ENCODE measurements at regions not wholly inside any gene's neighbourhood (a gene's known extent, or its start where the extent isn't known, plus 50 kb on each side); places are given as distances from the start of the nearest gene placed in this dataset.

DNA sequence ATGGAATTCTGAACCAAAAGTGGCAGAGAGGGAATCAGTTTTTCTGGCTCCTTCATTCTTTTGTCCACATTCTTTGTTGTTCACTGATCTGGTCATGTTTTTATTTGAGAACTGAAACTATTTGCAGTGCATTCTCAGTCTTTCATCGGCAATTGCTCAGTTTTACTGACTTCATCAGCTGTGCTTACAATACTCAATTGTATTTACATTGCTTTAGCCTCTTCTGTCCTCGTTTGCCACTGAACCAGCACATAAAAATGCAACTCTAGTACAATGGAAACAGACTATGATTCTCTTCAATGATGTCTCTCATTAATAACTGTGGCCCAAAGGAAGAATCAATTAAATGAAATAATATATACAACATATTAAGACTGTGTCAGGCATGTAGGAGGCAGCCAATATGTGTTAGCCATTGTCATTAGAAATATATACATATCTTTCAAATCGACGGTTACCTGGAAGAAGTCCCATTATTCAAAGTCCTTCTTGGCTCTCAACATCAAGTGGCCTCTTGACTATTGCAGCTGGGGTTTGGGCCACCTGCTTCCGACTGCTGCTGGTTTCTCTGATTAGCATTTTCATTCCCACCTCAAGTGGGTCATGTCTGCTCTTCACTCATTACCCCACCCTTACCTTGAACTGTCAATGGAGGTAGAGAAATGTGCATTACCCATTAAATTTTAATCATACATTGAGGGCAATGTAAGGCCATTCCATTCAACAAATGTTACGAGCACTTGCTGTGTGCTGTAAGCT, 600.1 kb downstream of the INSC start:
- ChIA-PET POLR2A (no interaction called here), CTCF (ENCODE audit: low intra/inter-chr PET ratio) (no interaction called here)
- Histone ChIP-seq H3K9me1 (ENCODE audit: control insufficient read depth, insufficient read depth, low read length) (no peaks in the 10 kb centered on the region), H3K27me3 (ENCODE audit: control insufficient read depth in 2 of 2, insufficient read depth in 2 of 2, low read length in 2 of 2) (no peaks in the 10 kb centered on the region; a peak in 1 of 5 replicates), H3K36me3 (ENCODE audit: control insufficient read depth, insufficient read depth, low read length) (no peaks in the 10 kb centered on the region), H4K20me1 (replicated peaks; ENCODE audit: control insufficient read depth, insufficient read depth, low read length) (no peaks in the 10 kb centered on the region), H3K9ac (ENCODE audit: insufficient read depth in 1 of 2, low read depth in 2 of 2, low read length in 2 of 2) (no peak overlapping the region), H3K4me3 (no peak overlapping the region), H3K9me3 (replicated peaks; ENCODE audit: control insufficient read depth, insufficient read depth, low read depth, low read length) (no peaks in the 10 kb centered on the region), H3K4me1 (replicated peaks in 1 of 2; ENCODE audit: control insufficient read depth in 2 of 2, insufficient read depth in 2 of 2, low read length in 2 of 2) (no peaks in the 10 kb centered on the region), H2AFZ (ENCODE audit: low read depth, low read length) (no peak overlapping the region), H3K79me2 (ENCODE audit: control insufficient read depth, insufficient read depth, low read length) (no peaks in the 10 kb centered on the region), H3K4me2 (ENCODE audit: insufficient read depth, low read length) (no peak overlapping the region), H3K27ac (ENCODE audit: extremely low read depth, low read depth, low read length) (no peak overlapping the region)
- in situ Hi-C loops (cut with MboI), result no loop called here
- DNase-seq (ENCODE audit: extremely low read depth in 1 of 4, low spot score in 3 of 4) (no peak), ATAC-seq (no peak), FAIRE-seq (no peak)
- WGBS (ENCODE audit: insufficient coverage, low coverage, missing lambda C conversion rate), result 0% methylated on average over 6 of the region's 6 CpGs
- BruUV-seq (replicated peaks), result no TSS peak
- intact Hi-C loops (cut with micrococcal nuclease), result no loop called here
- TF ChIP-seq SUPT5H (IDR thresholded peaks at IDR 0.05), result no peak
- TF ChIP-seq GTF2B (IDR thresholded peaks at IDR 0.05; ENCODE audit: extremely low read depth, insufficient read length), result no peak
- TF ChIP-seq ZNF197 (CRISPR knock-in tag; IDR thresholded peaks at IDR 0.05; ENCODE audit: low read depth), result no peak
- TF ChIP-seq ZNF586 (CRISPR knock-in tag; conservative IDR thresholded peaks at IDR 0.05), result no peak
- TF ChIP-seq MTA3 (IDR thresholded peaks at IDR 0.05; ENCODE audit: borderline replicate concordance), result no peak
- TF ChIP-seq, protein P1, sequence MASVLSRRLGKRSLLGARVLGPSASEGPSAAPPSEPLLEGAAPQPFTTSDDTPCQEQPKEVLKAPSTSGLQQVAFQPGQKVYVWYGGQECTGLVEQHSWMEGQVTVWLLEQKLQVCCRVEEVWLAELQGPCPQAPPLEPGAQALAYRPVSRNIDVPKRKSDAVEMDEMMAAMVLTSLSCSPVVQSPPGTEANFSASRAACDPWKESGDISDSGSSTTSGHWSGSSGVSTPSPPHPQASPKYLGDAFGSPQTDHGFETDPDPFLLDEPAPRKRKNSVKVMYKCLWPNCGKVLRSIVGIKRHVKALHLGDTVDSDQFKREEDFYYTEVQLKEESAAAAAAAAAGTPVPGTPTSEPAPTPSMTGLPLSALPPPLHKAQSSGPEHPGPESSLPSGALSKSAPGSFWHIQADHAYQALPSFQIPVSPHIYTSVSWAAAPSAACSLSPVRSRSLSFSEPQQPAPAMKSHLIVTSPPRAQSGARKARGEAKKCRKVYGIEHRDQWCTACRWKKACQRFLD (CRISPR knock-in tag; IDR thresholded peaks at IDR 0.05), result no peak
- TF ChIP-seq KDM5B (IDR thresholded peaks at IDR 0.05; ENCODE audit: insufficient replicate concordance, low read depth, low read length), result no peak
- TF ChIP-seq CREM (IDR thresholded peaks at IDR 0.05; ENCODE audit: low read depth), result no peak
- no peak for TF ChIP-seq ZNF12 (CRISPR knock-in tag; IDR thresholded peaks at IDR 0.05)
- no peak for TF ChIP-seq GTF2E2 (tag; IDR thresholded peaks at IDR 0.05)
- no peak for TF ChIP-seq FOS (IDR thresholded peaks at IDR 0.05; ENCODE audit: extremely low read depth, insufficient read length)
- TF ChIP-seq ZNF511 (CRISPR knock-in tag; IDR thresholded peaks at IDR 0.05), result no peak
- no peak for TF ChIP-seq CEBPZ (IDR thresholded peaks at IDR 0.05; ENCODE audit: borderline replicate concordance, low read depth, low read length)
- no peak for TF ChIP-seq ELF4 (CRISPR knock-in tag; IDR thresholded peaks at IDR 0.05)
- no peak for TF ChIP-seq HEY1 (CRISPR knock-in tag; IDR thresholded peaks at IDR 0.05; ENCODE audit: borderline replicate concordance)
